Activated CD8-positive, alpha-beta T cell treated with anti-CD3 and anti-CD28 coated beads, Interleukin-2, amount 10 ng/mL, durations not matched to agents 7 days and 5 days (primary cell): ENCODE measurements at regions not wholly inside any gene's neighbourhood (a gene's known extent, or its start where the extent isn't known, plus 50 kb on each side); places are given as distances from the start of the nearest gene placed in this dataset.

Experiments
- ATAC-seq: fragments of 150-1000 bp; cut with Tn5 transposase; one replicate; pipeline ENCODE4 v1.10.0; 2021; ENCODE audit warnings: moderate library complexity
- CTCF ChIA-PET: fragments of 350-600 bp; sonication (Branson Sonifier 250); formaldehyde crosslinking; loops from one replicate; lab custom pipeline; 2021; ENCODE audit warnings: antibody characterized with exemption; lab: Charles Lee
- POLR2A ChIA-PET: fragments of 350-600 bp; sonication (Branson Sonifier 250); formaldehyde crosslinking; loops from one replicate; lab custom pipeline; 2021; ENCODE audit warnings: antibody characterized with exemption; lab: Charles Lee
- DNase-seq: peaks from one replicate; pipeline ENCODE4 v3.0.0-alpha.2; 2020
- H3K27ac Mint-ChIP-seq: one replicate; pipeline ENCODE4 v1.8.0; 2021; ENCODE audit warnings: mild to moderate bottlenecking, mixed read lengths
- H3K27me3 Mint-ChIP-seq: one replicate; pipeline ENCODE4 v1.8.0; 2021; ENCODE audit warnings: low read depth, mixed read lengths
- H3K36me3 Mint-ChIP-seq: one replicate; pipeline ENCODE4 v1.8.0; 2021; ENCODE audit warnings: low read depth, mixed read lengths
- H3K4me1 Mint-ChIP-seq: one replicate; pipeline ENCODE4 v1.8.0; 2021; ENCODE audit warnings: low read depth, mixed read lengths
- H3K4me3 Mint-ChIP-seq: one replicate; pipeline ENCODE4 v1.8.0; 2021; ENCODE audit warnings: mild to moderate bottlenecking, mixed read lengths
- H3K9me3 Mint-ChIP-seq: one replicate; pipeline ENCODE4 v1.8.0; 2022; ENCODE audit warnings: mixed read lengths; ENCODE audit not compliant: insufficient read depth

DNA sequence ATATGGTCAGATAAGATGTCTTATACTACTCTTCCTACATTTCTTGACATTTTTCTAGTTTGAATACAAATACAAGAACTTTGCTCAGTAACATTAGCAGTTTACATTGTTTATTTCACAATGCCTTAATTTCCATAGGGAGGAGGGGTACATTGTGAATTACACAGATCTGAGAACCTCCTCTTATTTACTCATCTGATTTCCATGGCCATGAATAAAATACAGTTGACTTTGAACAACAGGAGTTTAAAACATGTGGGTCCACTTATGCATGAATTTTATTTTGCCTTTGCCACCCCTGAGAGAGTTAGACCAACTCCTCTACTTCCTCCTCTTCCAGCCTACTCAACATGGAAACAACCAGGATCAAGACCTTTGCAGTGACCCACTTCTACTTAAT, 67.7 kb downstream of the MGST1 start:
- no peaks in the 10 kb centered on the region for H3K36me3 Mint-ChIP-seq
- H3K27me3 Mint-ChIP-seq, result no peaks in the 10 kb centered on the region
- H3K27ac Mint-ChIP-seq, result no peak overlapping the region
- ChIA-PET POLR2A (no interaction called here), CTCF (no interaction called here)
- no peaks in the 10 kb centered on the region for H3K9me3 Mint-ChIP-seq
- ATAC-seq, result no peak
- no peaks in the 10 kb centered on the region for H3K4me1 Mint-ChIP-seq
- no peak overlapping the region for H3K4me3 Mint-ChIP-seq
- DNase-seq, result no peak

DNA sequence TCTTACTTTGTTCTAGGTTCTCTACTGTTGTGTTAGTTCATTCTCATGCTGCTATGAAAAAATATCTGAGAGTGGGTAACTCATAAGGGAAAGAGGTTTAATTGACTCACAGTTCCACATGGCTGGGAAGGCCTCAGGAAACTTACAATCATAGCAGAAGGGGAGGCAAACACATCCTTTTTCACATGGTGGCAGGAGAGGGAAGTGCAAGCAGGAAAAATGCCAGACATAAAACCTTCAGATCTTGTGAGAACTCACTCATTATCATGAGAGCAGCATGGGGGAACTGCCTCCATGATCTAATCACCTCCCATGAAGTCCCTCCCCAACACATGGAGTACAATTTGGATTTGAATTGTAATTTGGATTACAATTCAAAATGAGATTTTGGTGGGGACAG, 69.6 kb downstream of the MGST1 start:
- H3K36me3 Mint-ChIP-seq, result no peaks in the 10 kb centered on the region
- ChIA-PET POLR2A (no interaction called here), CTCF (no interaction called here)
- DNase-seq, result no peak
- no peaks in the 10 kb centered on the region for H3K27me3 Mint-ChIP-seq
- no peak for ATAC-seq
- H3K4me1 Mint-ChIP-seq, result no peaks in the 10 kb centered on the region
- no peak overlapping the region for H3K27ac Mint-ChIP-seq
- H3K4me3 Mint-ChIP-seq, result no peak overlapping the region
- H3K9me3 Mint-ChIP-seq, result peaks cover 6% of the 10 kb centered on the region

DNA sequence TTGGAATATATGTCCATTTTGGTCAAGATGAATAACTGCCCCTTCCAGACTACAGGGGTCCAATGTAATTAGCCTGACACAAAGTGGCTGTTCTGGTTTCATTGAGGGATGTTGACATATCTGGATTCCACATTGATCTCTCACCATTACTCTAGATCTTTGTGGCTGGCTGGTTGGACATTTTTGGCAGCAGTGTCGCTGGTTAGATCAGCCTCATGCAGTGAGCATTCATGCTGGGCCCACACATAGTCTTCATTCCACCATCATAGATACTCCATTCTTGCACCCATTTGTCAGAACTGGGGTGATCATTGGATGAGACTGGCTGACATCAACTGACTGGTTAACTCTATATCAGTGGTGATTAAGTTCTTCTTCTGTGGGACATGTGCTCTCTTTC, 74.4 kb downstream of the MGST1 start:
- Mint-ChIP-seq H3K4me1 (no peaks in the 10 kb centered on the region), H3K27me3 (no peaks in the 10 kb centered on the region), H3K27ac (no peak overlapping the region), H3K9me3 (peaks cover 6% of the 10 kb centered on the region), H3K36me3 (no peaks in the 10 kb centered on the region), H3K4me3 (no peak overlapping the region)
- CTCF ChIA-PET, result no interaction called here
- no peak for DNase-seq
- ATAC-seq, result no peak
- POLR2A ChIA-PET, result no interaction called here

- Mint-ChIP-seq H3K27ac (no peak overlapping the region), H3K9me3 (peaks cover 14% of the 10 kb centered on the region), H3K4me3 (no peak overlapping the region), H3K36me3 (no peaks in the 10 kb centered on the region), H3K4me1 (no peaks in the 10 kb centered on the region), H3K27me3 (no peaks in the 10 kb centered on the region)
- POLR2A ChIA-PET, result no interaction called here
- DNase-seq, result no peak
- CTCF ChIA-PET, result no interaction called here
- ATAC-seq, result no peak
Measured at GRCh38 chr12:16424531-16424930, 77.1 kb downstream of the MGST1 start.

GRCh38 chr12:16435875-16436554, 88.6 kb downstream of the MGST1 start:
- H3K4me1 Mint-ChIP-seq, result no peaks in the 10 kb centered on the region
- H3K36me3 Mint-ChIP-seq, result no peaks in the 10 kb centered on the region
- no peaks in the 10 kb centered on the region for H3K27me3 Mint-ChIP-seq
- DNase-seq (no peak), ATAC-seq (no peak)
- H3K4me3 Mint-ChIP-seq, result no peak overlapping the region
- peaks cover 8% of the 10 kb centered on the region for H3K9me3 Mint-ChIP-seq
- CTCF ChIA-PET, result no interaction called here
- POLR2A ChIA-PET, result no interaction called here
- H3K27ac Mint-ChIP-seq, result no peak overlapping the region

DNA sequence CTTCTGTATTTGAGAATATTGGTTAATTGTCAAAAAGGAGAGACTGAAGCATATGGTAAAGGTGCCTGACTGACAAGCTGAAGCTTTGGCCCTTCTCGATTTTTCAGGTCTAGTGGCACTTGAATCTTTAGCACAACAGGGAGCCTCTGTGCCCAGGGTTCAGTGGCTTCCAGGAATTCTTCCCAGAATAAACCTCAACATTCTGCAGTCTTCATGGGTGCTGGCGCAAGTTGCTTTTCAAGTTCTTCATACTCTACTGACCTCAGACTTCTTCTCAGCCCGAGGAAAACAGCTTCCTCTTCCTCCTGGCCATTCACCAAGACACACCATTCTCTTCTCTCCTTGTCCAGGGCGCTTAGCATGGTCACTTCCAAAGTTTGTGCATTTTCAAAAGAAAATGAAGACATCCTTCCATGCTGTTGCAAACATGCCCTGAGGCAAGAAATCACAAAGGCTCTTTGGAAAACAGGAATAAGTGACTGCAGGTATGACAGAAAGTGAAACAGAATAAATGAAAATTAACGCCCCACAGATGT, 89.9 kb downstream of the MGST1 start:
- H3K9me3 Mint-ChIP-seq, result peaks cover 4% of the 10 kb centered on the region
- H3K36me3 Mint-ChIP-seq, result no peaks in the 10 kb centered on the region
- no peak for ATAC-seq
- ChIA-PET POLR2A (no interaction called here), CTCF (no interaction called here)
- no peaks in the 10 kb centered on the region for H3K27me3 Mint-ChIP-seq
- H3K4me1 Mint-ChIP-seq, result no peaks in the 10 kb centered on the region
- no peak overlapping the region for H3K4me3 Mint-ChIP-seq
- no peak overlapping the region for H3K27ac Mint-ChIP-seq
- DNase-seq, result no peak

- Mint-ChIP-seq H3K27ac (no peak overlapping the region), H3K9me3 (peaks cover 4% of the 10 kb centered on the region), H3K4me1 (no peaks in the 10 kb centered on the region), H3K4me3 (no peak overlapping the region), H3K27me3 (no peaks in the 10 kb centered on the region), H3K36me3 (no peaks in the 10 kb centered on the region)
- ChIA-PET POLR2A (no interaction called here), CTCF (no interaction called here)
- ATAC-seq (no peak), DNase-seq (no peak)
Measured at GRCh38 chr12:16437926-16438325, 90.5 kb downstream of the MGST1 start.

- POLR2A ChIA-PET, result no interaction called here
- DNase-seq (no peak), ATAC-seq (no peak)
- no peak overlapping the region for H3K27ac Mint-ChIP-seq
- H3K4me3 Mint-ChIP-seq, result no peak overlapping the region
- H3K9me3 Mint-ChIP-seq, result no peaks in the 10 kb centered on the region
- CTCF ChIA-PET, result no interaction called here
- no peaks in the 10 kb centered on the region for H3K4me1 Mint-ChIP-seq
- no peaks in the 10 kb centered on the region for H3K27me3 Mint-ChIP-seq
- no peaks in the 10 kb centered on the region for H3K36me3 Mint-ChIP-seq
Measured at GRCh38 chr12:16449459-16449858, 102.0 kb downstream of the MGST1 start.

DNA sequence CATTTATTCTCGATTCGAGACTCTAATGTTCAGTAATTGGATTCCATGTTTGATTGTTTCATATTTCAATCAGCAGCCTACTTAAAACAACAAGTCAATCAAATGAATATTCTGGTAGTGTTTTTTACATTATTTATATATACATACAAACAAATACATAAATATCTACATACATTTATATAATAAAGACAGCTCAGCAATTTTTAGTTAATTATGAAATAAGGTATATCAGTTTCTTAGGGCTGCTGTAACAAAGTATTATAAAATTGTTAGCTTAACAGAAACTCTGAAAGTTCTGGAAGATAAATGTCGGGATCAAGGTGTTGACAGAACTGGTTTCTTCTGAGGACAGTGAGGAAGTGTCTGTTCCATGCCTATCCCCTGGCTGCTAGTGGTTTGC, 105.9 kb downstream of the MGST1 start:
- ChIA-PET CTCF (interaction anchor here (1.3 kb wide), 1 partner anchor 10 kb away, joined by 3 read pairs; no protein-coding TSS in a partner anchor), POLR2A (no interaction called here)
- no peaks in the 10 kb centered on the region for H3K27me3 Mint-ChIP-seq
- H3K4me1 Mint-ChIP-seq, result no peaks in the 10 kb centered on the region
- DNase-seq, result no peak
- ATAC-seq, result no peak
- no peaks in the 10 kb centered on the region for H3K36me3 Mint-ChIP-seq
- no peak overlapping the region for H3K4me3 Mint-ChIP-seq
- H3K27ac Mint-ChIP-seq, result no peak overlapping the region
- peaks cover 3% of the 10 kb centered on the region for H3K9me3 Mint-ChIP-seq

GRCh38 chr12:16454481-16454880, 107.0 kb downstream of the MGST1 start:
- Mint-ChIP-seq H3K4me3 (no peak overlapping the region), H3K9me3 (peaks cover 3% of the 10 kb centered on the region), H3K27me3 (no peaks in the 10 kb centered on the region), H3K27ac (no peak overlapping the region), H3K36me3 (no peaks in the 10 kb centered on the region), H3K4me1 (no peaks in the 10 kb centered on the region)
- ChIA-PET CTCF (no interaction called here), POLR2A (no interaction called here)
- ATAC-seq (no peak), DNase-seq (no peak)

- ChIA-PET CTCF (no interaction called here), POLR2A (no interaction called here)
- Mint-ChIP-seq H3K27me3 (no peaks in the 10 kb centered on the region), H3K4me1 (no peaks in the 10 kb centered on the region), H3K4me3 (no peak overlapping the region), H3K9me3 (peaks cover 3% of the 10 kb centered on the region), H3K27ac (no peak overlapping the region), H3K36me3 (no peaks in the 10 kb centered on the region)
- DNase-seq (no peak), ATAC-seq (no peak)
Measured at GRCh38 chr12:16458521-16459078, 111.2 kb downstream of the MGST1 start.

GRCh38 chr12:16467272-16467671, 119.8 kb downstream of the MGST1 start:
- Mint-ChIP-seq H3K27me3 (no peaks in the 10 kb centered on the region), H3K4me1 (no peaks in the 10 kb centered on the region), H3K4me3 (no peak overlapping the region), H3K9me3 (no peaks in the 10 kb centered on the region), H3K27ac (no peak overlapping the region), H3K36me3 (no peaks in the 10 kb centered on the region)
- ChIA-PET CTCF (no interaction called here), POLR2A (no interaction called here)
- no peak for ATAC-seq
- no peak for DNase-seq
